Type B pancreatic cell (in vitro differentiated cells): ENCODE measurements at regions not wholly inside any gene's neighbourhood (a gene's known extent, or its start where the extent isn't known, plus 50 kb on each side); places are given as distances from the start of the nearest gene placed in this dataset.
"Not testable (repeated sequence)": the region's sequence is repeated elsewhere in the genome, so short reads cannot be mapped to it uniquely, and the experiment has no call there.

Source experiments
- DNase-seq: peaks from one replicate; pipeline ENCODE4 v3.0.0; 2021; ENCODE audit warnings: mixed read lengths; ENCODE audit not compliant: unreplicated experiment; ENCODE audit errors: extremely low spot score
- H3K27ac Mint-ChIP-seq: 2 replicates; pipeline ENCODE4 v1.8.0; 2021; ENCODE audit warnings: mild to moderate bottlenecking, mixed read lengths
- H3K27me3 Mint-ChIP-seq: 2 replicates; pipeline ENCODE4 v1.8.0; 2021; ENCODE audit warnings: mixed read lengths
- H3K36me3 Mint-ChIP-seq: 2 replicates; pipeline ENCODE4 v1.8.0; 2021; ENCODE audit warnings: mixed read lengths
- H3K4me1 Mint-ChIP-seq: one replicate; pipeline ENCODE4 v1.8.0; 2021; ENCODE audit warnings: mixed read lengths; ENCODE audit not compliant: unreplicated experiment
- H3K4me3 Mint-ChIP-seq: 2 replicates; pipeline ENCODE4 v1.8.0; 2021; ENCODE audit warnings: mild to moderate bottlenecking, mixed read lengths
- H3K9me3 Mint-ChIP-seq: 2 replicates; pipeline ENCODE4 v1.8.0; 2021; ENCODE audit warnings: mixed read lengths
- TF ChIP-seq, protein P1 (sequence below): fragments of 200-600 bp; sonication (generic); conservative IDR thresholded peaks from 2 replicates; pipeline ENCODE4 v1.5.0; 2021; ENCODE audit warnings: antibody characterized with exemption, mild to moderate bottlenecking

DNA sequence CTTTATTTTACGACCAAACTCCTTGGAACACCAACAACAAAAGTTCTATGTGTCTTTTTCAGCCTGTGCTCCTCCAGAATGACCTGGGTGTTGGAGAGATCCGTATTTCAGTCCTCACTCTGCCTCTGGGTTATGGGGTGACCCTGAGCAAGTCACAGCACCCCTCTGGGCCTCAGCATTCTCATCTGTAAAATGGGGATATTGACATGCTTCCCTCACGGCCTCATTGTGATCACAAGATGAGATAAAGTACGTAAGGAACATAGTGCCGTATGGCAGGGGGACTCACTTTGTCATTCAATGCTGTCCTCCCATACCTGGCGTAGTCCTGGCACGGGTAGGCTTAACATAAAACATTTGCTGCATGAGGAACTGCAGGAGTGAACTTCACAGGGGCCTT is 123.0 kb upstream of the HAND1 start:
- no peak overlapping the region for H3K27ac Mint-ChIP-seq
- no peaks in the 10 kb centered on the region for H3K9me3 Mint-ChIP-seq
- TF ChIP-seq, protein P1, sequence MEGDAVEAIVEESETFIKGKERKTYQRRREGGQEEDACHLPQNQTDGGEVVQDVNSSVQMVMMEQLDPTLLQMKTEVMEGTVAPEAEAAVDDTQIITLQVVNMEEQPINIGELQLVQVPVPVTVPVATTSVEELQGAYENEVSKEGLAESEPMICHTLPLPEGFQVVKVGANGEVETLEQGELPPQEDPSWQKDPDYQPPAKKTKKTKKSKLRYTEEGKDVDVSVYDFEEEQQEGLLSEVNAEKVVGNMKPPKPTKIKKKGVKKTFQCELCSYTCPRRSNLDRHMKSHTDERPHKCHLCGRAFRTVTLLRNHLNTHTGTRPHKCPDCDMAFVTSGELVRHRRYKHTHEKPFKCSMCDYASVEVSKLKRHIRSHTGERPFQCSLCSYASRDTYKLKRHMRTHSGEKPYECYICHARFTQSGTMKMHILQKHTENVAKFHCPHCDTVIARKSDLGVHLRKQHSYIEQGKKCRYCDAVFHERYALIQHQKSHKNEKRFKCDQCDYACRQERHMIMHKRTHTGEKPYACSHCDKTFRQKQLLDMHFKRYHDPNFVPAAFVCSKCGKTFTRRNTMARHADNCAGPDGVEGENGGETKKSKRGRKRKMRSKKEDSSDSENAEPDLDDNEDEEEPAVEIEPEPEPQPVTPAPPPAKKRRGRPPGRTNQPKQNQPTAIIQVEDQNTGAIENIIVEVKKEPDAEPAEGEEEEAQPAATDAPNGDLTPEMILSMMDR, result no peak
- DNase-seq, result no peak
- peaks cover 51% of the 10 kb centered on the region for H3K27me3 Mint-ChIP-seq
- H3K36me3 Mint-ChIP-seq, result no peaks in the 10 kb centered on the region
- no peak overlapping the region for H3K4me3 Mint-ChIP-seq
- no peaks in the 10 kb centered on the region for H3K4me1 Mint-ChIP-seq

DNA sequence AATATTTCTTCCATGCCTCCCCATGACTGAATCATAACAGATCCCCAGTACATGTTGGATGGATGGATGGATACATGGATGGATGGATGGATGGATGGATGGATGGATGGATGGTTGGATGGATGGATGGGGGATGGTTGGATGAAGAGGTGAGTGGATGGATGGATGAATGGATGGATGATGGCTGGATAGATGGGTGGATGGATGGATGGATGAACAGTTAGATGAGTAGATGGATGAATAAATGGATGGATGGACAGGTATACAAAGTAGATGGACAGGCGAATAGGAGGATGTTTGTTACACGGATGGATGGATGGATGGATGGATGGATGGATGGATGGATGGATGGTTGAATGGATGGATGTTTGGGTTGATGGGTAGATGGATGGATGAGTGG is 120.0 kb upstream of the HAND1 start:
- TF ChIP-seq, protein P1, result no peak
- Mint-ChIP-seq H3K9me3 (no peaks in the 10 kb centered on the region), H3K27ac (no peak overlapping the region), H3K4me3 (no peak overlapping the region), H3K27me3 (peaks cover 29% of the 10 kb centered on the region), H3K36me3 (no peaks in the 10 kb centered on the region), H3K4me1 (no peaks in the 10 kb centered on the region)
- no peak for DNase-seq

DNA sequence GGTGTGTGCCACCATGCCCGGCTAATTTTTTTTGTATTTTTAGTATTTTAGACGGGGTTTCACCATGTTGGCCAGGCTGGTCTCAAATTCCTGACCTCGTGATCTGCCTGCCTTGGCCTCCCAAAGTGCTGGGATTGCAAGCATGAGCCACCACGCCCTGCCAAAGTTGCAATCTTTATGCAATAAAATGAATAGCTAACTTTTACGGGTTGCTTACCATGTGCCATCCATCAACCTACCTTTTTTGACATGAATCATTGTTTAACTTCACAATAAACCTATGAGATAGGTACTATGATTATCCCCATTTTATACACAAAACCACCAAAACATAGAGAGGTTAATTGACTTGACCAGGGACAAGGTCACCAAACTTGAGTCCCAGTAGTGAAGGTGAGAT is 118.8 kb upstream of the HAND1 start:
- H3K36me3 Mint-ChIP-seq, H3K27ac Mint-ChIP-seq, H3K4me3 Mint-ChIP-seq, H3K9me3 Mint-ChIP-seq, H3K4me1 Mint-ChIP-seq, DNase-seq: not testable (repeated sequence)
- peaks cover 20% of the 10 kb centered on the region for H3K27me3 Mint-ChIP-seq

DNA sequence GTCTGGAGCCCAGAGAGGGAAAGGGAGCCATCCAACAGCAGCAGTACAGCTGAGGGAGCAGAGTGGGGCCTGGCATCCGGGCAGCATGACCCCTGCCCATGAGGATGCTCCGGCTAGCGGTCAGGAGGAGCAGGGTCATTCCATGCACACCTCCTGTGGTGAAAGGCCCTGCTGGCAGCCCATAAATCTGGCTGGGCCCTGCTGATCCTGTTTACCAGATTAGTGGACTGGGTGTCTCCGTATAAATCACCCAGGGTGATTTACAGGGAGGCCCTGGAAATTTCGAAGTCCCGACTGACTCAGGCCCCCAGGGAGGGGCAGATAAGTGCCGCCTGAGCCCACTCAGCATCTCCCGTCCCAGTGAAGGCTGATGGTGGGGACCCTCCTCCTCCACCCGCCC is 117.6 kb upstream of the HAND1 start:
- no peaks in the 10 kb centered on the region for H3K4me1 Mint-ChIP-seq
- TF ChIP-seq, protein P1, result no peak
- no peak overlapping the region for H3K27ac Mint-ChIP-seq
- no peaks in the 10 kb centered on the region for H3K36me3 Mint-ChIP-seq
- peaks cover 13% of the 10 kb centered on the region for H3K27me3 Mint-ChIP-seq
- DNase-seq, result no peak
- no peaks in the 10 kb centered on the region for H3K9me3 Mint-ChIP-seq
- H3K4me3 Mint-ChIP-seq, result no peak overlapping the region

DNA sequence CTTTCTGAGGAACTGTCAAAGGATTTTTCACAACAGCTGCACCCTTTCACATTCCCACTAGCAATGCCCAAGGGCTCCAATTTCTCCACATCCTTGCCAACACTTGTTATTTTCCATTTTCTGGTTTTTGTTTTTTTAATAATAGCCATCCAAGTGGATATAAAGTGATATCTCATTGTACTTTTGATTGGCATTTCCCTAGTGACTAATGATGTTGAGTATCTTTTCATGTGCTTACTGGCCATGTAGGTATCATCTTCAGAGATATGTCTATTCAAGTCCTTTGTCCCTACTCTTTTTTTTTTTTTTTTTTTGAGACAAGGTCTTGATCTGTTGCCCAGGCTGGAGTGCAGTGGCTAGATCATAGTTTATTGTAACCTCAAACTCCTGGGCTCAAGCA is 115.8 kb upstream of the HAND1 start:
- no peak overlapping the region for H3K4me3 Mint-ChIP-seq
- H3K9me3 Mint-ChIP-seq, result no peaks in the 10 kb centered on the region
- no peaks in the 10 kb centered on the region for H3K4me1 Mint-ChIP-seq

DNA sequence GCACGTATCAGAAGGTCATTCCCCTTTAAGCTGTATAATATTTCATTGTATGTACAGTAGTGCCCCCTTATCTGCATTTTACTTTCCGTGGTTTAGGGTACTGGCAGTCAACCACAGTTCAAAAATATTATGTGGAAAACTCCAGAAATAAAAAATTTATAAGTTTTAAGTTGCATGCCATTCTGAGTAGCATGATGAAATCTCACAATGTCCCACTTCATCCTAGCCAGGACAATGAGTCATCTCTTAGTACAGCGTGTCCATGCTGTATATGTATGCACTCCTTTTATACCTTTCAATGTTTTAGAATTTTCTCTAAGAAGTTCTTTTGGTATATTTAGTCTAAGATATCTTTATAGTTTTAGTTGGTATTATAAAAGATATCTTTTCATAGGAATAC is 115.0 kb upstream of the HAND1 start:
- peaks cover 10% of the 10 kb centered on the region for H3K27me3 Mint-ChIP-seq
- no peak overlapping the region for H3K4me3 Mint-ChIP-seq
- H3K9me3 Mint-ChIP-seq, result no peaks in the 10 kb centered on the region
- TF ChIP-seq, protein P1, result no peak
- peaks cover 4% of the 10 kb centered on the region for H3K4me1 Mint-ChIP-seq
- DNase-seq, result no peak
- no peak overlapping the region for H3K27ac Mint-ChIP-seq
- no peaks in the 10 kb centered on the region for H3K36me3 Mint-ChIP-seq

More for the DNA sequence above, 115.8 kb upstream of the HAND1 start:
- Mint-ChIP-seq H3K36me3 (no peaks in the 10 kb centered on the region), H3K27ac (no peak overlapping the region), H3K27me3 (peaks cover 12% of the 10 kb centered on the region)
- TF ChIP-seq, protein P1, result no peak
- no peak for DNase-seq
